Dedifferentiated amniotic fluid mesenchymal stem cell (primary cell): ENCODE measurements at regions not wholly inside any gene's neighbourhood (a gene's known extent, or its start where the extent isn't known, plus 50 kb on each side); places are given as distances from the start of the nearest gene placed in this dataset.
A peak's percentile ranks its signal among the peaks of the same experiment; 100 is the strongest.

ENCODE experiments used
- DNase-seq: peaks from one replicate; pipeline ENCODE4 v3.0.0-alpha.2; 2016; ENCODE audit errors: extremely low spot score

- peak; percentile 52 for DNase-seq
These were observed 144.3 kb downstream of the VAPA start for GRCh38 chr18:10057894-10058791.

GRCh38 chr18:10059610-10060468 lies 146.0 kb downstream of the VAPA start:
- no peak for DNase-seq

GRCh38 chr18:10060469-10060782 lies 146.6 kb downstream of the VAPA start:
- no peak for DNase-seq

GRCh38 chr18:10060841-10061240 lies 147.0 kb downstream of the VAPA start:
- DNase-seq: no peak

- no peak for DNase-seq
These were observed 147.8 kb downstream of the VAPA start for GRCh38 chr18:10061566-10062140.

- DNase-seq: no peak
These were observed 148.8 kb downstream of the VAPA start for GRCh38 chr18:10062302-10063300.

- DNase-seq: no peak
These were observed 149.7 kb downstream of the VAPA start for GRCh38 chr18:10063489-10063888.

GRCh38 chr18:10064267-10064666 lies 150.5 kb downstream of the VAPA start:
- no peak for DNase-seq

- no peak for DNase-seq
These were observed 151.5 kb downstream of the VAPA start for GRCh38 chr18:10065296-10065695.

- DNase-seq: no peak
These were observed 154.1 kb downstream of the VAPA start for GRCh38 chr18:10067670-10068659.

- DNase-seq: no peak
These were observed 155.2 kb downstream of the VAPA start for GRCh38 chr18:10068766-10069567.

GRCh38 chr18:10070561-10071000 lies 156.8 kb downstream of the VAPA start:
- DNase-seq: no peak

- no peak for DNase-seq
These were observed 158.9 kb downstream of the VAPA start for GRCh38 chr18:10072671-10073175.

- no peak for DNase-seq
These were observed 160.3 kb downstream of the VAPA start for GRCh38 chr18:10074110-10074509.

- DNase-seq: no peak
These were observed 160.9 kb downstream of the VAPA start for GRCh38 chr18:10074728-10075127.

- DNase-seq: no peak
These were observed 162.8 kb downstream of the VAPA start for GRCh38 chr18:10076502-10077030.

- DNase-seq: no peak
These were observed 164.2 kb downstream of the VAPA start for GRCh38 chr18:10077986-10078385.

- DNase-seq: no peak
These were observed 166.6 kb downstream of the VAPA start for GRCh38 chr18:10080372-10080771.

GRCh38 chr18:10081492-10081891 lies 167.7 kb downstream of the VAPA start:
- DNase-seq: peak; percentile 19
